OCI-LY1 (cell line): ENCODE measurements at regions not wholly inside any gene's neighbourhood (a gene's known extent, or its start where the extent isn't known, plus 50 kb on each side); places are given as distances from the start of the nearest gene placed in this dataset.

ENCODE experiments used
- H2AFZ ChIP-seq: fragments of 200-600 bp; sonication (generic), shearing (Covaris generic); 2 replicates; pipeline ENCODE4 v1.6.0; 2014; ENCODE audit warnings: antibody characterized with exemption, mild to moderate bottlenecking, low read length
- H3F3A ChIP-seq: fragments of 200-600 bp; sonication (generic), shearing (Covaris generic); 2 replicates; pipeline ENCODE4 v1.6.0; 2014; ENCODE audit warnings: mild to moderate bottlenecking, antibody characterized with exemption, low read length, moderate library complexity; ENCODE audit not compliant: insufficient read depth
- H3K27ac ChIP-seq: fragments of 200-600 bp; sonication (generic); 2 replicates; pipeline ENCODE4 v1.5.1; 2014; ENCODE audit warnings: low read length, mixed run types, mild to moderate bottlenecking, low read depth; ENCODE audit not compliant: poor library complexity, severe bottlenecking
- H3K27me3 ChIP-seq: fragments of 200-600 bp; sonication (generic); 2 replicates; pipeline ENCODE4 v1.6.0; 2014; ENCODE audit warnings: antibody characterized with exemption, mild to moderate bottlenecking, low read length, moderate library complexity; ENCODE audit not compliant: insufficient read depth
- H3K36me3 ChIP-seq: fragments of 200-600 bp; sonication (generic); 2 replicates; pipeline ENCODE4 v1.6.1; 2014; ENCODE audit warnings: mild to moderate bottlenecking, antibody characterized with exemption, low read length, moderate library complexity, mixed read lengths; ENCODE audit not compliant: insufficient read depth
- H3K4me1 ChIP-seq: fragments of 200-600 bp; sonication (generic); 2 replicates; pipeline ENCODE4 v1.5.1; 2014; ENCODE audit warnings: mild to moderate bottlenecking, low read length, moderate library complexity; ENCODE audit not compliant: insufficient read depth, severe bottlenecking
- H3K4me2 ChIP-seq: fragments of 200-600 bp; sonication (generic), shearing (Covaris generic); 2 replicates; pipeline ENCODE4 v1.6.1; 2014; ENCODE audit warnings: low read length
- H3K4me3 ChIP-seq: fragments of 200-600 bp; sonication (generic); 2 replicates; pipeline ENCODE4 v1.5.1; 2014; ENCODE audit warnings: low read length, low read depth, mild to moderate bottlenecking, mixed read lengths; ENCODE audit not compliant: poor library complexity, severe bottlenecking
- H3K79me2 ChIP-seq: fragments of 200-600 bp; shearing (Covaris generic); 2 replicates; pipeline ENCODE4 v1.6.1; 2016; ENCODE audit warnings: mixed run types, low read length, mixed read lengths; ENCODE audit not compliant: insufficient read depth
- H3K9ac ChIP-seq: fragments of 200-600 bp; sonication (generic), shearing (Covaris generic); 2 replicates; pipeline ENCODE4 v1.6.1; 2014; ENCODE audit warnings: mild to moderate bottlenecking, low read length, mixed read lengths
- H3K9me2 ChIP-seq: fragments of 200-600 bp; sonication (generic), shearing (Covaris generic); 2 replicates; pipeline ENCODE4 v1.6.1; 2014; ENCODE audit warnings: low read depth, mild to moderate bottlenecking, low read length, mixed read lengths
- H3K9me3 ChIP-seq: fragments of 200-600 bp; shearing (Covaris generic); 2 replicates; pipeline ENCODE4 v1.6.1; 2014; ENCODE audit warnings: low read length, mixed read lengths
- H4K20me1 ChIP-seq: fragments of 200-600 bp; sonication (generic), shearing (Covaris generic); 2 replicates; pipeline ENCODE4 v1.6.0; 2016; ENCODE audit warnings: mild to moderate bottlenecking, low read length; ENCODE audit not compliant: insufficient read depth
- EZH2 ChIP-seq: fragments of 200-600 bp; sonication (generic), shearing (Covaris generic); IDR thresholded peaks from 2 replicates; pipeline ENCODE4 v1.8.0; 2017; ENCODE audit warnings: borderline replicate concordance, mixed run types, mild to moderate bottlenecking, antibody characterized with exemption, low read length, moderate library complexity, mixed read lengths
- TF ChIP-seq, protein P1 (sequence below): fragments of 200-600 bp; sonication (generic), shearing (Covaris generic); IDR thresholded peaks from 2 replicates; pipeline ENCODE4 v1.5.1; 2017; ENCODE audit warnings: mild to moderate bottlenecking, antibody characterized with exemption, low read length, moderate library complexity, mixed read lengths

DNA sequence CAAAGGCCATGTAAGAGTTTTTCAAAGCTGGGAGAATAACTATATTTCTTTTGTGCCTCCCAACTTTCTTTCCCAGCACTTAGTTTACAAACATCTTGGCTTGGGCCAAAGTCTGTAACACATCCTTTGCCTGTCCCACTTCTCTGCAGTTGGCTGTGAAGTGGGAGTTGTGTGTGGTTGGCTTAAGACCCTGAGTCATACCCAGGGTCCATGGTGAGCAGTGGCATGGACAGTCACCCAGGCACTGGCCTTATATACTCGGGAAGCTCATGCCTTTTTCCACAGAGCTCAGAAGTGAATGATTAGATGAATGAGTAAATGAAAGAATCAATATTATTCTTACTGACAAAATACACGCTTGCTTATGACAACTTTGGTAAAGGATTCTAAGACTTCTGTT, 231.4 kb downstream of the BLID start:
- Histone ChIP-seq H3F3A (no peaks in the 10 kb centered on the region), H3K9me3 (no peaks in the 10 kb centered on the region), H3K36me3 (no peaks in the 10 kb centered on the region), H3K4me1 (no peaks in the 10 kb centered on the region), H3K9ac (no peak overlapping the region), H2AFZ (no peak overlapping the region), H3K4me2 (no peak overlapping the region), H3K79me2 (no peaks in the 10 kb centered on the region), H3K27me3 (no peaks in the 10 kb centered on the region), H3K4me3 (no peak overlapping the region), H4K20me1 (no peaks in the 10 kb centered on the region), H3K27ac (no peak overlapping the region), H3K9me2 (no peaks in the 10 kb centered on the region)
- TF ChIP-seq EZH2: no peak
- TF ChIP-seq, protein P1, sequence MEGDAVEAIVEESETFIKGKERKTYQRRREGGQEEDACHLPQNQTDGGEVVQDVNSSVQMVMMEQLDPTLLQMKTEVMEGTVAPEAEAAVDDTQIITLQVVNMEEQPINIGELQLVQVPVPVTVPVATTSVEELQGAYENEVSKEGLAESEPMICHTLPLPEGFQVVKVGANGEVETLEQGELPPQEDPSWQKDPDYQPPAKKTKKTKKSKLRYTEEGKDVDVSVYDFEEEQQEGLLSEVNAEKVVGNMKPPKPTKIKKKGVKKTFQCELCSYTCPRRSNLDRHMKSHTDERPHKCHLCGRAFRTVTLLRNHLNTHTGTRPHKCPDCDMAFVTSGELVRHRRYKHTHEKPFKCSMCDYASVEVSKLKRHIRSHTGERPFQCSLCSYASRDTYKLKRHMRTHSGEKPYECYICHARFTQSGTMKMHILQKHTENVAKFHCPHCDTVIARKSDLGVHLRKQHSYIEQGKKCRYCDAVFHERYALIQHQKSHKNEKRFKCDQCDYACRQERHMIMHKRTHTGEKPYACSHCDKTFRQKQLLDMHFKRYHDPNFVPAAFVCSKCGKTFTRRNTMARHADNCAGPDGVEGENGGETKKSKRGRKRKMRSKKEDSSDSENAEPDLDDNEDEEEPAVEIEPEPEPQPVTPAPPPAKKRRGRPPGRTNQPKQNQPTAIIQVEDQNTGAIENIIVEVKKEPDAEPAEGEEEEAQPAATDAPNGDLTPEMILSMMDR: no peak

DNA sequence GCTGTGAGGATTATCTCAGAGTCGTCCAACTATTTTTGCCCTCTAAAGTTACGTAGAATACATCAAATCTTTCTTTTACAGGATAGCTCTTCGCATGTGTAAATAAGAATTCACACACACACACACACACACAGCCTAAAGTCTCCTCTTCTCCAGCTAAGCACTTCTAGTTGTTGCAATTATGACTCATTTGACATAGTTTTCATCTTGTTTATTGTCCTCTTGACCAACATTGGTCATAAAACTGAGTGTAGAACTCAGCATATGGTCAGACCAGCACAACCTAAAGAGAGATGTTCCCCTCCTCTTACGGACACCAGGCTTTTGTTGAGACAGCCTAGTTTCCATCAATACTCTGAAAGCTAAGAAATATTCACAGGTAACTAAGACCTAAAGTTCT, 234.2 kb downstream of the BLID start:
- Histone ChIP-seq H3K4me2 (no peak overlapping the region), H3K27ac (no peak overlapping the region), H3K4me3 (no peak overlapping the region), H3F3A (no peaks in the 10 kb centered on the region), H3K79me2 (no peaks in the 10 kb centered on the region), H3K9me3 (no peaks in the 10 kb centered on the region), H3K27me3 (no peaks in the 10 kb centered on the region), H3K9ac (no peak overlapping the region), H3K9me2 (no peaks in the 10 kb centered on the region), H4K20me1 (no peaks in the 10 kb centered on the region), H2AFZ (no peak overlapping the region), H3K36me3 (no peaks in the 10 kb centered on the region), H3K4me1 (no peaks in the 10 kb centered on the region)
- TF ChIP-seq, protein P1: no peak
- TF ChIP-seq EZH2: no peak

DNA sequence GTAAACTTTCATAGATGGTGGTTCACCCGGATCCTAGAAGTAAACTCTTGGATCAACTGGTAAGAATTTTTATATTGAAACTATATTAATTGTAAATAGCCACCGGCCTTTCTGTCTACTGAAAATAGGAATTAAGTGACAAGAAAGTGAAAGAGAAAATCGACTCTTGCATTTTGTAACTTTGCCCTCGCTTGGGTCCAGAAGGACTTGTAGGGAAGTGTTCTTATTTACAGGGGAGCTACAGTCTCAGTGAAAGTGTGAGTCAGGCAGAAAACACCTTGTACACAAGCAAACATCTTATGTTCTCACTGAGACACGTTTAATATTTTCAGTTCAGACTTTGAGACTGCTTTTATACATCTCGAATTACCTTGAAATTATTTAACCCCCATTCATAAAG, 238.9 kb downstream of the BLID start:
- TF ChIP-seq, protein P1: no peak
- no peak for TF ChIP-seq EZH2
- no peaks in the 10 kb centered on the region for H3K9me2 ChIP-seq
- no peaks in the 10 kb centered on the region for H3K27me3 ChIP-seq
- no peaks in the 10 kb centered on the region for H3K9me3 ChIP-seq
- H3K36me3 ChIP-seq: no peaks in the 10 kb centered on the region
- no peaks in the 10 kb centered on the region for H4K20me1 ChIP-seq
- no peaks in the 10 kb centered on the region for H3K79me2 ChIP-seq
- no peak overlapping the region for H3K9ac ChIP-seq
- H3K27ac ChIP-seq: no peak overlapping the region
- no peak overlapping the region for H2AFZ ChIP-seq
- H3K4me1 ChIP-seq: no peaks in the 10 kb centered on the region
- H3F3A ChIP-seq: no peaks in the 10 kb centered on the region
- no peak overlapping the region for H3K4me2 ChIP-seq
- no peak overlapping the region for H3K4me3 ChIP-seq
